ENCODE measurements at regions not wholly inside any gene's neighbourhood (a gene's known extent, or its start where the extent isn't known, plus 50 kb on each side); places are given as distances from the start of the nearest gene placed in this dataset.

GRCh38 chr9:30575691-30576090 is 1808.8 kb upstream of the ACO1 start:
- TF ChIP-seq CTCF (IDR thresholded peaks at IDR 0.05) = no peak
- TF ChIP-seq POLR2A (IDR thresholded peaks at IDR 0.05) = no peak

Measured in right lobe of liver (tissue), 4 donors.